ENCODE measurements at regions not wholly inside any gene's neighbourhood (a gene's known extent, or its start where the extent isn't known, plus 50 kb on each side); places are given as distances from the start of the nearest gene placed in this dataset.

DNA sequence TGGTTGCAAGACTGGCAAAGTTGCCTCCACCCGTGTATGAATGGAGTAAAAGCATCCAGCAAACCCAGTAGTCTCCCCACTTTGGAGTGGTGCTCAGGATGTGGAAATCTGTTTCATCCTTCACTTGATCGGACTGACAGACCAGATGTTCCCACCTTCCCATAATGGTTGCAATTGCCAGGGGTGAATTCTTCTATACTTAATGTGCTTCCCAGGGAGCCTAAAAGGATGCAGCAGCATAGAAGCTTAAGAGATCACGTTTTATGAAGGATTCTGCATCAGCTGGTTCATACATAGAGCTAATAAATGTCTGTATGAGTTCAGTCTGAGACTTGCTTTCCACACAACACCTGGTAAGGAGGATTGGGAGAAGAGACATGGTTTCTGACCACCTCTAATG is 198.8 kb upstream of the S1PR3 start:
- DNase-seq (no peak), ATAC-seq (replicated peaks in 1 of 4) (no peak)

DNA sequence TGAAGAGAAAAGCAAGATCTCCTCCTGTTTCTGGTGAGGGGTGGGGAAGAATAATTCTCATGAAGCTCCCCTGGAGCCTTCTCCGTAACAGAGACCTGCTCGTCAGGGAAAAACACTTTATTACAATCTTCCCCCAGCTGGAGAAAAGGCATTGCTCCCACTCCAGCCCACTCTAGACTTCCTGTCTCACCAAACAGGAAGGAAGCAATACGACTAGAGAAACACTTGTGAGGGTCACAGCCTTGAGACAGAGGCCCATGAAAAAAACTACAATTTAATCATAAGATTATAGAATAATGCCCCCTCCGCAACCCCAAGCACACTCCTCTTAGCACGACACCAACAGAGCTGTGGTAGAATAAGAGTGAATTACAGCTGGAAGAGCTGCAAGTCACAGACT is 197.2 kb upstream of the S1PR3 start:
- Mint-ChIP-seq H3K9me3 (peaks cover 0 to 7% (median 3%) of the 10 kb centered on the region in 3 donors), H3K4me3 (no peak overlapping the region), H3K4me1 (peaks cover 0 to 6% (median 4%) of the 10 kb centered on the region in 3 donors), H3K27ac (no peak overlapping the region), H3K36me3 (no peaks in the 10 kb centered on the region), H3K27me3 (peaks cover 0 to 4% of the 10 kb centered on the region in 2 donors)
- H3K4me1 ChIP-seq (ENCODE audit: control insufficient read depth in 1 of 2, extremely low read depth in 1 of 2, insufficient read depth in 2 of 2, low read length in 2 of 2) = peaks cover 0 to 2% of the 10 kb centered on the region in 2 experiments
- DNase-seq (no peak), ATAC-seq (replicated peaks in 1 of 4) (no peak)
- CTCF ChIA-PET = no interaction called here
- POLR2A ChIA-PET = no interaction called here
- no peaks in the 10 kb centered on the region for H3K9me3 ChIP-seq
- no peak overlapping the region for H3K4me3 ChIP-seq (ENCODE audit: control insufficient read depth in 1 of 2, extremely low read depth in 1 of 2, low read length in 1 of 2)
- no peaks in the 10 kb centered on the region for H3K36me3 ChIP-seq (ENCODE audit: control insufficient read depth in 2 of 2, extremely low read depth in 1 of 2, insufficient read depth in 1 of 2, low read length in 1 of 2)
- H3K27me3 ChIP-seq (replicated peaks in 1 of 2; ENCODE audit: control insufficient read depth in 2 of 2, extremely low read depth in 1 of 2, insufficient read depth in 2 of 2, low read length in 1 of 2) = peaks cover 0 to 4% of the 10 kb centered on the region in 2 experiments
- H3K27ac ChIP-seq (ENCODE audit: low read length) = no peak overlapping the region
- WGBS (ENCODE audit: insufficient coverage) = no CpG with 5 or more reads among the region's 5 CpGs

More for the DNA sequence above, 198.8 kb upstream of the S1PR3 start:
- Histone ChIP-seq H3K27ac (ENCODE audit: low read length) (no peak overlapping the region), H3K36me3 (ENCODE audit: control insufficient read depth in 2 of 2, extremely low read depth in 1 of 2, insufficient read depth in 1 of 2, low read length in 1 of 2) (no peaks in the 10 kb centered on the region), H3K4me3 (ENCODE audit: control insufficient read depth in 1 of 2, extremely low read depth in 1 of 2, low read length in 1 of 2) (no peak overlapping the region), H3K27me3 (replicated peaks in 1 of 2; ENCODE audit: control insufficient read depth in 2 of 2, extremely low read depth in 1 of 2, insufficient read depth in 2 of 2, low read length in 1 of 2) (peaks cover 0 to 1% of the 10 kb centered on the region in 2 experiments), H3K9me3 (no peaks in the 10 kb centered on the region), H3K4me1 (ENCODE audit: control insufficient read depth in 1 of 2, extremely low read depth in 1 of 2, insufficient read depth in 2 of 2, low read length in 2 of 2) (peaks cover 0 to 2% of the 10 kb centered on the region in 2 experiments)
- ChIA-PET CTCF (no interaction called here), POLR2A (no interaction called here)
- Mint-ChIP-seq H3K4me3 (no peak overlapping the region), H3K27ac (no peak overlapping the region), H3K27me3 (peaks cover 10 to 16% of the 10 kb centered on the region in 2 donors), H3K9me3 (peaks cover 0 to 7% (median 3%) of the 10 kb centered on the region in 3 donors), H3K36me3 (no peaks in the 10 kb centered on the region), H3K4me1 (peaks cover 0 to 6% (median 4%) of the 10 kb centered on the region in 3 donors)
- WGBS (ENCODE audit: insufficient coverage) = 67% methylated on average over 1 of the region's 3 CpGs

DNA sequence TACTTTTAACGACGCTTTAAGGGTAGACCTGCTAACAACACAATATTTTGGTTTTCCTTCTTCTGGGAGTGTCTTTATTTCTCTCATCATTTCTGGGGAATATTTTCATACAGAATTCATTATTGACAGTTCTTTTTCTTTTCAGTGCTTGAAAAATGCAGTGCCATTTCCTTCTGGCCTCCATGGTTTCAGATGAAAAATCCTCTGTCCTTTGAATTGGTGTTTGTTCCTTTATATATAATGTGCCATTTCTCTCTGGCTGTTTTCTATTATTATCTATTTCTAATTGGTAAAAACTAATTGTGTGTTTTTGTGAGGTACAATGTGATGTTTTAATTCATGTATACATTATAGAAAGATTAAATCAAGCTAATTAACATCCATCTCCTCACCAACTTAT is 194.3 kb upstream of the S1PR3 start:
- Histone ChIP-seq H3K9me3 (no peaks in the 10 kb centered on the region), H3K4me3 (ENCODE audit: control insufficient read depth in 1 of 2, extremely low read depth in 1 of 2, low read length in 1 of 2) (no peak overlapping the region), H3K4me1 (ENCODE audit: control insufficient read depth in 1 of 2, extremely low read depth in 1 of 2, insufficient read depth in 2 of 2, low read length in 2 of 2) (peaks cover 0 to 2% of the 10 kb centered on the region in 2 experiments), H3K27me3 (replicated peaks in 1 of 2; ENCODE audit: control insufficient read depth in 2 of 2, extremely low read depth in 1 of 2, insufficient read depth in 2 of 2, low read length in 1 of 2) (peaks cover 2 to 8% of the 10 kb centered on the region in 2 experiments), H3K36me3 (ENCODE audit: control insufficient read depth in 2 of 2, extremely low read depth in 1 of 2, insufficient read depth in 1 of 2, low read length in 1 of 2) (no peaks in the 10 kb centered on the region), H3K27ac (ENCODE audit: low read length) (no peak overlapping the region)
- no peaks in the 10 kb centered on the region for H3K36me3 Mint-ChIP-seq
- ChIA-PET CTCF (interaction anchor here in 1 of 2 donors (0.6 kb wide), 1 partner anchor 20 kb away, joined by 3 read pairs; no protein-coding TSS in a partner anchor), POLR2A (no interaction called here)
- no CpG with 5 or more reads among the region's 2 CpGs for WGBS (ENCODE audit: insufficient coverage)
- H3K4me3 Mint-ChIP-seq = no peak overlapping the region
- peaks cover 17 to 20% of the 10 kb centered on the region in 2 donors for H3K27me3 Mint-ChIP-seq
- no peak for ATAC-seq (replicated peaks in 1 of 4)
- no peak overlapping the region for H3K27ac Mint-ChIP-seq
- H3K4me1 Mint-ChIP-seq = peaks cover 0 to 6% (median 0%) of the 10 kb centered on the region in 3 donors
- peaks cover 0 to 7% (median 3%) of the 10 kb centered on the region in 3 donors for H3K9me3 Mint-ChIP-seq
- no peak for DNase-seq

DNA sequence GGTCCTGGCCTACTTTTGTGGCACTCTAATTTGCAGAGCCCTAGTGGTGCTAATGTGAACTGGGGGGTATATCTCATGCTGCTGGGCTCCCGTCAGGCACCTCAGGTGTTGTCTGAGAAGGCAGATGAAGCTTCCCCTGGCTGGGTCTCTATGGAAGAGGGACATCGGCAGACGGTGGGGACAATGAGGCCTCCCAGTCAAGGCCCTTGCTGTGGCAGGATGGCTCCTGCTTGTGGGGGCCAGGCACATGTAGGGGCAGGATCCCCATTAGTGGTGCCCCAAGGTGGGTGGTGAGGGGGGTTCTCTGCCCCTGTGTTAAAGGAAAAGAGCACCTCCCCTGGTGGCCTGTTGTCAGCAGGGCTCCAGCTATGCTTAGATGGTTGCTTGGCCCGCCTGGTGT is 192.8 kb upstream of the S1PR3 start:
- Mint-ChIP-seq H3K27me3 (peaks cover 19 to 26% of the 10 kb centered on the region in 2 donors), H3K4me1 (peaks cover 0 to 6% (median 0%) of the 10 kb centered on the region in 3 donors), H3K36me3 (no peaks in the 10 kb centered on the region), H3K4me3 (no peak overlapping the region), H3K9me3 (peaks cover 0 to 7% (median 3%) of the 10 kb centered on the region in 3 donors), H3K27ac (no peak overlapping the region)
- Histone ChIP-seq H3K9me3 (no peaks in the 10 kb centered on the region), H3K36me3 (ENCODE audit: control insufficient read depth in 2 of 2, extremely low read depth in 1 of 2, insufficient read depth in 1 of 2, low read length in 1 of 2) (no peaks in the 10 kb centered on the region), H3K4me3 (ENCODE audit: control insufficient read depth in 1 of 2, extremely low read depth in 1 of 2, low read length in 1 of 2) (no peak overlapping the region), H3K4me1 (ENCODE audit: control insufficient read depth in 1 of 2, extremely low read depth in 1 of 2, insufficient read depth in 2 of 2, low read length in 2 of 2) (peaks cover 0 to 2% of the 10 kb centered on the region in 2 experiments), H3K27me3 (replicated peaks in 1 of 2; ENCODE audit: control insufficient read depth in 2 of 2, extremely low read depth in 1 of 2, insufficient read depth in 2 of 2, low read length in 1 of 2) (peaks cover 2 to 8% of the 10 kb centered on the region in 2 experiments), H3K27ac (ENCODE audit: low read length) (no peak overlapping the region)
- ATAC-seq (replicated peaks in 1 of 4) (no peak), DNase-seq (no peak)
- ChIA-PET CTCF (no interaction called here), POLR2A (interaction anchor here in 1 of 2 donors (0.6 kb wide), 1 partner anchor 1028 kb away, joined by 3 read pairs; no protein-coding TSS in a partner anchor)
- WGBS (ENCODE audit: insufficient coverage) = 84% methylated on average over 3 of the region's 4 CpGs

- ATAC-seq (replicated peaks in 1 of 4) (no peak), DNase-seq (no peak)
- Mint-ChIP-seq H3K36me3 (no peaks in the 10 kb centered on the region), H3K27ac (no peak overlapping the region), H3K4me1 (no peaks in the 10 kb centered on the region), H3K4me3 (no peak overlapping the region), H3K27me3 (peaks cover 23 to 38% of the 10 kb centered on the region in 2 donors), H3K9me3 (peaks cover 0 to 7% (median 3%) of the 10 kb centered on the region in 3 donors)
- no peaks in the 10 kb centered on the region for H3K9me3 ChIP-seq
- no peak overlapping the region for H3K4me3 ChIP-seq (ENCODE audit: control insufficient read depth in 1 of 2, extremely low read depth in 1 of 2, low read length in 1 of 2)
- H3K27me3 ChIP-seq (replicated peaks in 1 of 2; ENCODE audit: control insufficient read depth in 2 of 2, extremely low read depth in 1 of 2, insufficient read depth in 2 of 2, low read length in 1 of 2) = peaks cover 2 to 8% of the 10 kb centered on the region in 2 experiments
- POLR2A ChIA-PET = no interaction called here
- 82% methylated on average over 3 of the region's 6 CpGs for WGBS (ENCODE audit: insufficient coverage)
- CTCF ChIA-PET = no interaction called here
- no peaks in the 10 kb centered on the region for H3K4me1 ChIP-seq (ENCODE audit: control insufficient read depth in 1 of 2, extremely low read depth in 1 of 2, insufficient read depth in 2 of 2, low read length in 2 of 2)
- no peaks in the 10 kb centered on the region for H3K36me3 ChIP-seq (ENCODE audit: control insufficient read depth in 2 of 2, extremely low read depth in 1 of 2, insufficient read depth in 1 of 2, low read length in 1 of 2)
- H3K27ac ChIP-seq (ENCODE audit: low read length) = no peak overlapping the region
Measured at GRCh38 chr9:88799541-88800328, 191.5 kb upstream of the S1PR3 start.

DNA sequence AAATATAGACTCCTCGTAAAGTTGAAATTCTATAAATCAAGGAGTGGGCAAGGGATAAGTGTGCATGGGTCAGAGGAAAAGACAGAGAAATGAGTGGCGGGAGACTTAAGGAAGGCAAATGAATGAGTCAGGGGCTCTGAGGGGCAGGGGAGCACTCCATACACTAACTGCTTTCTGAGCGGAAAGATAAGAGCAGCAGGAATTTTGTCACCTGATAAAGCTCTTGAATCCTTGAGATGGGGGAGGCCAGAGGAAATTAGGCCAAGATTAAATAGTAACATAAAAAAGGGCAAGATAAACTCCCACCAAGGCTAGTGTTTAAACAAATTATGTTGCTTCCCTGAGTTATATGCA is 191.0 kb upstream of the S1PR3 start:
- Mint-ChIP-seq H3K36me3 (no peaks in the 10 kb centered on the region), H3K4me1 (no peaks in the 10 kb centered on the region), H3K9me3 (peaks cover 0 to 7% (median 3%) of the 10 kb centered on the region in 3 donors), H3K27me3 (peaks cover 23 to 38% of the 10 kb centered on the region in 2 donors), H3K4me3 (no peak overlapping the region), H3K27ac (no peak overlapping the region)
- DNase-seq = no peak
- Histone ChIP-seq H3K36me3 (ENCODE audit: control insufficient read depth in 2 of 2, extremely low read depth in 1 of 2, insufficient read depth in 1 of 2, low read length in 1 of 2) (no peaks in the 10 kb centered on the region), H3K27me3 (replicated peaks in 1 of 2; ENCODE audit: control insufficient read depth in 2 of 2, extremely low read depth in 1 of 2, insufficient read depth in 2 of 2, low read length in 1 of 2) (peaks cover 2 to 8% of the 10 kb centered on the region in 2 experiments), H3K9me3 (no peaks in the 10 kb centered on the region), H3K27ac (ENCODE audit: low read length) (no peak overlapping the region), H3K4me3 (ENCODE audit: control insufficient read depth in 1 of 2, extremely low read depth in 1 of 2, low read length in 1 of 2) (no peak overlapping the region), H3K4me1 (ENCODE audit: control insufficient read depth in 1 of 2, extremely low read depth in 1 of 2, insufficient read depth in 2 of 2, low read length in 2 of 2) (no peaks in the 10 kb centered on the region)
- ChIA-PET CTCF (no interaction called here), POLR2A (no interaction called here)
- ATAC-seq (replicated peaks in 1 of 4) = no peak
- WGBS (ENCODE audit: insufficient coverage) = 80% methylated on average over 2 of the region's 3 CpGs

Measured in T-cell (primary cell).